ENCODE measurements at regions not wholly inside any gene's neighbourhood (a gene's known extent, or its start where the extent isn't known, plus 50 kb on each side); places are given as distances from the start of the nearest gene placed in this dataset.

DNA sequence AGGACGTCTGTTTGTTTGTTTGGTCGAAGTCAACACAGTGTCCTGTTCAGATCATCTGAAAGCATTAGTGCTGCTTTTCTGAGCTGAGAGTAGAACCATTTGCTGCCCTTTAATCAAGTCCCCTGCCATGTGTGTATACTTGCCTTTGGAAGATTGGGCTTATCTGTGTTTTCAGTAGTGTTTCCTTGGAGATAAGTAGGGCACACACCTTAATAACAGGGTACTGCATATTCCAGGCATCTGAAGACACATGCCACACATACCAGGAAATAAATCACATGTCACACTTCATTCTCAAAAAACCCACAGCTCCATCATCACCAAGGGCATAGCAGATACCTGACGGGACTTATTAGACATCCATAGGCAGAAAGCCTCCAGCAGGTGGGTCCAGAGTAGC is 157.4 kb downstream of the SOX11 start:
- TF ChIP-seq, protein P1, sequence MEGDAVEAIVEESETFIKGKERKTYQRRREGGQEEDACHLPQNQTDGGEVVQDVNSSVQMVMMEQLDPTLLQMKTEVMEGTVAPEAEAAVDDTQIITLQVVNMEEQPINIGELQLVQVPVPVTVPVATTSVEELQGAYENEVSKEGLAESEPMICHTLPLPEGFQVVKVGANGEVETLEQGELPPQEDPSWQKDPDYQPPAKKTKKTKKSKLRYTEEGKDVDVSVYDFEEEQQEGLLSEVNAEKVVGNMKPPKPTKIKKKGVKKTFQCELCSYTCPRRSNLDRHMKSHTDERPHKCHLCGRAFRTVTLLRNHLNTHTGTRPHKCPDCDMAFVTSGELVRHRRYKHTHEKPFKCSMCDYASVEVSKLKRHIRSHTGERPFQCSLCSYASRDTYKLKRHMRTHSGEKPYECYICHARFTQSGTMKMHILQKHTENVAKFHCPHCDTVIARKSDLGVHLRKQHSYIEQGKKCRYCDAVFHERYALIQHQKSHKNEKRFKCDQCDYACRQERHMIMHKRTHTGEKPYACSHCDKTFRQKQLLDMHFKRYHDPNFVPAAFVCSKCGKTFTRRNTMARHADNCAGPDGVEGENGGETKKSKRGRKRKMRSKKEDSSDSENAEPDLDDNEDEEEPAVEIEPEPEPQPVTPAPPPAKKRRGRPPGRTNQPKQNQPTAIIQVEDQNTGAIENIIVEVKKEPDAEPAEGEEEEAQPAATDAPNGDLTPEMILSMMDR (IDR thresholded peaks at IDR 0.05), result no peak
- TF ChIP-seq TCF7L2 (IDR thresholded peaks at IDR 0.05; ENCODE audit: low read depth, low read length), result no peak
- TF ChIP-seq SIN3A (IDR thresholded peaks at IDR 0.05; ENCODE audit: borderline replicate concordance, insufficient read depth, low read depth, low read length), result no peak
- TF ChIP-seq, protein P2, sequence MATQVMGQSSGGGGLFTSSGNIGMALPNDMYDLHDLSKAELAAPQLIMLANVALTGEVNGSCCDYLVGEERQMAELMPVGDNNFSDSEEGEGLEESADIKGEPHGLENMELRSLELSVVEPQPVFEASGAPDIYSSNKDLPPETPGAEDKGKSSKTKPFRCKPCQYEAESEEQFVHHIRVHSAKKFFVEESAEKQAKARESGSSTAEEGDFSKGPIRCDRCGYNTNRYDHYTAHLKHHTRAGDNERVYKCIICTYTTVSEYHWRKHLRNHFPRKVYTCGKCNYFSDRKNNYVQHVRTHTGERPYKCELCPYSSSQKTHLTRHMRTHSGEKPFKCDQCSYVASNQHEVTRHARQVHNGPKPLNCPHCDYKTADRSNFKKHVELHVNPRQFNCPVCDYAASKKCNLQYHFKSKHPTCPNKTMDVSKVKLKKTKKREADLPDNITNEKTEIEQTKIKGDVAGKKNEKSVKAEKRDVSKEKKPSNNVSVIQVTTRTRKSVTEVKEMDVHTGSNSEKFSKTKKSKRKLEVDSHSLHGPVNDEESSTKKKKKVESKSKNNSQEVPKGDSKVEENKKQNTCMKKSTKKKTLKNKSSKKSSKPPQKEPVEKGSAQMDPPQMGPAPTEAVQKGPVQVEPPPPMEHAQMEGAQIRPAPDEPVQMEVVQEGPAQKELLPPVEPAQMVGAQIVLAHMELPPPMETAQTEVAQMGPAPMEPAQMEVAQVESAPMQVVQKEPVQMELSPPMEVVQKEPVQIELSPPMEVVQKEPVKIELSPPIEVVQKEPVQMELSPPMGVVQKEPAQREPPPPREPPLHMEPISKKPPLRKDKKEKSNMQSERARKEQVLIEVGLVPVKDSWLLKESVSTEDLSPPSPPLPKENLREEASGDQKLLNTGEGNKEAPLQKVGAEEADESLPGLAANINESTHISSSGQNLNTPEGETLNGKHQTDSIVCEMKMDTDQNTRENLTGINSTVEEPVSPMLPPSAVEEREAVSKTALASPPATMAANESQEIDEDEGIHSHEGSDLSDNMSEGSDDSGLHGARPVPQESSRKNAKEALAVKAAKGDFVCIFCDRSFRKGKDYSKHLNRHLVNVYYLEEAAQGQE (IDR thresholded peaks at IDR 0.05; ENCODE audit: insufficient read depth in 1 of 2, low read depth in 2 of 2, low read length in 1 of 2), result no peak
- no peak for TF ChIP-seq POLR2AphosphoS5 (IDR thresholded peaks at IDR 0.05; ENCODE audit: low read depth, low read length)
